ENCODE measurements at regions not wholly inside any gene's neighbourhood (a gene's known extent, or its start where the extent isn't known, plus 50 kb on each side); places are given as distances from the start of the nearest gene placed in this dataset.
"Not testable (repeated sequence)": the region's sequence is repeated elsewhere in the genome, so short reads cannot be mapped to it uniquely, and the experiment has no call there.

DNA sequence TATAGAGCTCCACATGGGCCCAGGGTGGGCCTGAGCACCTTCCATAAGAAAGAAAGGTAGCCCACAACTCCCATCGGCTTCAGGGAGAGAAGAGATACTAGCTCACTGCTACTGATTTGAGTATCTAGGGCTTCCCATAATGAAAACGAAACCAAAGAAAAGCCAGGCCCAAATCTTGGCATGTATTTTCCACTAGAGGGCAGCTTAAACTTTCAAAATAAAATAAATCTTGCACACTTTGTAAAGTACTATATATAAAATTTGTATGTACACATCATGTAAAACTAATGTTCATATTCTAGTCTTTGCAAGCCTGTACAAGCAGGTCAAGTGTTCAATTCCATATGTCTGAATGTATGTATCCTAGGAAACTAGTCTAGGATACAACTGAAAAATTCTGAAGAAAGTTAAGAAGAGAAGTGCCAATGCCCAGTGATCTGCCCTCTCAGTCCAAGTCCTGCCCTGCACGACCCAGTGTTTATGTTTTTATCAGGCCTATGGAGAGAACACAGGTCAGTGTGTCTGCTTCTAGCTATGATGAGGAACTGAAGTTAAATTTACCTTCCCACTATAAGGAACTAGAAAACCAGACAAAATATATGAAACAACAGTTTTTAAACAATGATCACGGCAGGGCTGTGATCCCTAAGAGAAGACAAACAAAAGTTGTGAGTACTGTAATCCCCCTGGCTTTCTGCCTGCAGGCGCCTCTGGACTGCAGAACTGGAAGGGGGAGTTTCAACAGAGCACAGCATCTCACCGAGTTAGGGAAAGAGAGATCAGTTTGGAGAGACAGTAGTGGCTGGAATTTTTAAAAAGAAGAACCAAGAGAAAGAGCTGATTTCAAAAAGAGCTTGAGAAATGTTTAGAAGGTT is 475.7 kb downstream of the UQCRFS1 start:
- no peak for DNase-seq (ENCODE audit: low spot score)

DNA sequence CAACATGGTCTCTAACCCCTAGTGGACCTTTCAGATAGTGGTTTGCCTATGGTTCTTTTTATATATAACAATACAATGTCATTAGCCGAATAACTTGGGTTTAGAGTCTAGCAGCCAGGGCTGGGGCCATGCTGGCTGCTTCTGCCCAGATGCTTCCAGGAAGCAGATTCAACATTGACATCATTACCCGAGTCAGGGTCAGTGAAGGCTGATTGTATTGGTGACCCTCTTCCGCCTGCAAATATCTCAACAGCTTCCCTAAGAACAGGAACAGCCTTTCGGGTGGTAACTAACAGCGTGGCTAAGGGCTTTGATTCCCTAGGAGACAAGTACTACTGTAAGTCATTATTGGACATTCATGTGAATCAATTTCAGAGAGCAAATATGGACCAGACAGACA is 476.4 kb downstream of the UQCRFS1 start:
- DNase-seq (ENCODE audit: low spot score), result no peak

GRCh38 chr19:28731577-28731976 is 481.4 kb downstream of the UQCRFS1 start:
- DNase-seq (ENCODE audit: low spot score), result no peak

- DNase-seq (ENCODE audit: low spot score), result no peak
Observed at GRCh38 chr19:28730791-28731512, 482.0 kb downstream of the UQCRFS1 start.

- DNase-seq (ENCODE audit: low spot score), result peak; percentile 77
Observed at GRCh38 chr19:28727480-28728159, 485.3 kb downstream of the UQCRFS1 start.

DNA sequence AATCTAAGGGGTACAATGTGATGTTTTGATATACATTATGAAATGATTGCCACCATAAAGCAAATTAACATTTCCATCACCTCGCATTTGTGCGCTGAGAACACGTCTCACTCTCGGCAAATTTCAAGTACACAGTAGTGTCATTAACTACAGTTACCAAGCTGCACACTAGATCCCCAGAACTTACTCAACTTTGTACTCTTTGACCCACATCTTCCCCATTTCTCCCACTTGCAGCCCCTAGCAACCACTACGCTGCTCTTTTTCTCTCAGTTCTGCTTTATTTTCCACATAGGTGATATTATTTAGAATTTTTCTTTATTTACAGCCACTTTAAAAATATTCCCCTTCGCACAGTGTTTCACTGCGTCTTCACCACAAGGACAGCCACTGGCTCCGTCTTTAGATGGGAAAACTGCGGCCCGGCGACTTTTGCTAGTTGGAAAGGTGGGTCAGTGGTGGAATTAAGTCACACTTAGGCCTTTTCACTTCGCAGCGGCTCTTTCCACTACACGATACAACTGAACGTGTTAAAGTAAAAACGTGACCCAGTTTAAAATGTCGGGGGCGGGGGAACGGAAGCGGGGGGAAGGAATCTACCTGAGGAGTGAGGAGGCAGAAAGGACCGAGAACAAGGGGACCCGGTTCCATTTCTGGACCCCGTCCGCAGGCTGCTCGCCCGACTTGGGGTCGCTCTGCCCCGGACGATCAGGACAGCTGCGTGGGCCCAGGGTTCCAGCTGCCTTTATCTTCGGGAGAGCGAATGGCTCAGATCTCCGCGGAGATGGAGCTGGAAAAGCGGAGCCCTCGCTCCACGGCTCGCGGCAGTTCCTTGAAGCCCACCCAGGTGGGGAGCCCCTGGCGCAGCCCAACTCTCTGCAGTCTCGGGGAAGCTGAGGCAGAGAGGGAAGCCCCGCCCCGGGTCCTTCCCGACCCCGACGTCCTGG is 486.1 kb downstream of the UQCRFS1 start:
- DNase-seq (ENCODE audit: low spot score), result no peak

- DNase-seq (ENCODE audit: low spot score), result no peak
Observed at GRCh38 chr19:28718909-28719308, 494.0 kb downstream of the UQCRFS1 start.

DNA sequence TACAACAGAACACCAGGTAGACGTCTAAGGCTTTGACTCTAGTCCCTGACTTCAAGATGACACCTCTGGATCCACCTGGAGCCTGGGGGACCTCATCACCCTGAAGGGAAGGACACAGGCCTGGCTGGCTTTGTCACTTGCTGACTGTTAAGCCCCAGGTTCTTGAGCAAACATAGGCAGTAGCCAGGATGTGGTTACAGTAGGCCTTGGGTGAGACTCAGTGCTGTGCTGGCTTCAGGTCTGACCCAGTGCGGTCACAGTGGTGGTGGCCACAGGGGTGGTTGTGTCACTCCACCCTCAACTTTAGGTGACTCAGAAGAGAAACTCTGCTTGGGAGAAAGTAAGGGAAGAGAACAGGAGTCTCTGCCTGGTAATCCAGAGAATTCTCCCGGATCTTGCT is 497.8 kb downstream of the UQCRFS1 start:
- no peak for DNase-seq (ENCODE audit: low spot score)

- DNase-seq (ENCODE audit: low spot score), result no peak
Observed at GRCh38 chr19:28711411-28711810, 501.5 kb downstream of the UQCRFS1 start.

DNA sequence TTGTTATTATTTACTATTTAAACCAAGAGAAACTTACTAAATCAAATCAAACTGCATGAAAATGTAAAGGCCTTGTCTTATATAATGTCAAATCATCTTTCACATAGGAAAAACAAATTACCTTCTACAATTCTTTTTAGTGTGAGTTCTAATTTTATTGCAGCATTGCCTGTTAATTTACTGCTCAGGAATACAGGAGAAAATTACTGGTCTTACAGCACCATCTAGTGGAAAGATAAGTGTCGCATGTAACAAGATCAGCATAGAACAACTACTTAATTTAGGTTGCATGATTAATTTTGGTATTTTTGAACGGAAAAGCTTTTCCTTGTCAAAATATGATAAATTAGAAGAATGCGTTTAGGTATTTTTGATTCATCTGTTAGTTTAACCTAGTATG is 502.7 kb downstream of the UQCRFS1 start:
- DNase-seq (ENCODE audit: low spot score), result no peak

- DNase-seq (ENCODE audit: low spot score), result no peak
Observed at GRCh38 chr19:28706693-28707092, 506.3 kb downstream of the UQCRFS1 start.

DNA sequence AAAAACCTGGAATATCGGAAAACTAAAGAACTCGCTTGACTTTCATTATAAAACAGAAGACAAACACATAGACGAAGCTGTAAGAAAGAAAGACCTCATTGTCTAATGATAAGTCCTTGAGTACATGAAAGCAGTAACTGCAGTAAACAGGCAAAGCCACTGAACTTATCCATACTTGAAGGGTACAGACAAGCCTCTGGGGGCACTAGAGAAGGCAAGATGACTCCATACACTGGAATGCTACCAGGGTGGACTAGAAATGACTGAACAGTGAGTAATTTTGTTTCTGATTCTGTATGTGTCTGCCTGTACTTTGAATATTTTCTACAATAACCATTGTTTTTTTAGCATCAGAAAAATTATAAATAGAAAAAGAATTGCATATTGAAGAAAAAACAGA is 507.9 kb downstream of the UQCRFS1 start:
- DNase-seq (ENCODE audit: low spot score), result no peak

GRCh38 chr19:28703400-28703956 is 509.5 kb downstream of the UQCRFS1 start:
- DNase-seq (ENCODE audit: low spot score), result no peak

DNA sequence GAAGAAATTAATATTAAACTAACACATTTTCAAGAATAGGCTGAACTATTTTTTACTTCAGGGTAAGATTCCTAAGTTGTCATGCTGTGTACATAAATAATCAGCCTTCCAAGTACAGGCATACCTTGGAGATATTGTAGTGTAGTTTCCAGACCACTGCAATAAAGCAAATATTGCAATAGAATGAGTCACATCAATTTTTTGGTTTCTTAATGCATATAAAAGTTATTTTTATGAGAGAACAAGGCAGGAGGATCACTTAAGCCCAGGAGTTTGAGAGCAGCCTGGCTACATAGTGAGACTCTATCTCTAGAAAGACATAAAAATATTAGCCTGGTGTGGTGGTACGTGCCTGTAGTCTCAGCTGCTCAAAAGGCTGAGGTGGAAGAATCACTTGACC is 511.5 kb downstream of the UQCRFS1 start:
- DNase-seq (ENCODE audit: low spot score), result no peak

- DNase-seq (ENCODE audit: low spot score), result no peak
Observed at GRCh38 chr19:28700176-28700575, 512.8 kb downstream of the UQCRFS1 start.

GRCh38 chr19:28697308-28697707 is 515.6 kb downstream of the UQCRFS1 start:
- DNase-seq (ENCODE audit: low spot score), result no peak

GRCh38 chr19:28694812-28695211 is 518.1 kb downstream of the UQCRFS1 start:
- DNase-seq (ENCODE audit: low spot score), result no peak

GRCh38 chr19:28691683-28692082 is 521.3 kb downstream of the UQCRFS1 start:
- no peak for DNase-seq (ENCODE audit: low spot score)

DNA sequence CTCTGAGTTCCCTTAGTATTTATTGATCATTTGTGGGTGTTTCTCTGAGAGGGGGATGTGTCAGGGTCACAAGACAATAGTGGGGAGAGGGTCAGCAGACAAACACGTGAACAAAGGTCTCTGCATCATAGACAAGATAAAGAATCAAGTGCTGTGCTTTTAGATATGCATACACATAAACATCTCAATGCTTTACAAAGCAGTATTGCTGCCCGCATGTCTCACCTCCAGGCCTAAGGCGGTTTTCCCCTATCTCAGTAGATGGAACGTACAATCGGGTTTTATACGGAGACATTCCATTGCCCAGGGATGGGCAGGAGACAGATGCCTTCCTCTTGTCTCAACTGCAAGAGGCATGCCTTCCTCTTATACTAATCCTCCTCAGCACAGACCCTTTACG is 523.5 kb downstream of the UQCRFS1 start:
- DNase-seq (ENCODE audit: low spot score), result not testable (repeated sequence)

DNA sequence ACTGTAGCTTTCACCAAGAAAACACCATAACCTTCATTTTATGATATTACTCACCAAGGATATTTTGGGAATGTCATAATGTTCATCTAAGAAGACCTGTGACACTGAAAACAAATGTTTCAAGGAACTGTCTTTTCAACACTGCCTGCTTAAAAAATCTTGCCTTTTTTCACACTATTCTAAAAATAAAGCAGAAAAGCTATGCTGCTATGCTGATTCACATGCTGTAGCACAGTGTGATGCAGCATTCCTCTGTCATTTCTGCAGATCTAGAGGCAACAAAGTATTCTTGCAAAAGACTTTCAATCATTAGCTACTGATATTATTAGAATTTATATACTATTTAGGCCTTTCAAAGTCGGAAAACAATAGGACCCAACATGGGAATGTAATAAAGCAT is 525.7 kb downstream of the UQCRFS1 start:
- no peak for DNase-seq (ENCODE audit: low spot score)

DNA sequence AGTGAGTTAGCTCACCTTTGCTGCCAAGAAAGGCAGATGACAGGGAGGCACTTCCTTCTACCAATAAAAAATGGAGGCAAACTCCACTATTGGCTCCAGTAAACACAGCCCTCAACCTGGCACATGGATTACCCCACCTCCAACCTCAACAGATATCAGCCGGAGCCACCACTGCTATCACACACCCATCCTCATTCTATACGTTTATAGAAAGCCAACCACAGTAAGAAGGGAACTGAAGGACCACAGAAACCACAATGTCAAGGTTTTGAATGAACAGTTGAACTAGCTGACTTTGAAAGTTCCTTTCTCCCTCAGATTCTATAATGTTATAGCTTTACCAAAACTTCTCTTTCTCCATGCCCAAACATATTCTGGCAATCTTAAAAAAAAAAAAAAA is 526.2 kb downstream of the UQCRFS1 start:
- DNase-seq (ENCODE audit: low spot score), result no peak

Data from left forelimb (tissue), 1 donor.